SHP77 (cell line): ENCODE measurements at regions not wholly inside any gene's neighbourhood (a gene's known extent, or its start where the extent isn't known, plus 50 kb on each side); places are given as distances from the start of the nearest gene placed in this dataset.
"Not testable (repeated sequence)": the region's sequence is repeated elsewhere in the genome, so short reads cannot be mapped to it uniquely, and the experiment has no call there.

Experiments
- DNase-seq, 2 experiments: peaks; one replicate each; lab custom pipeline; 2025; lab: John Stamatoyannopoulos, UW

GRCh38 chr3:106457281-106458180 lies 588.7 kb upstream of the CBLB start:
- peak; percentile 54 to 76 for DNase-seq

GRCh38 chr3:106458952-106459351 lies 590.1 kb upstream of the CBLB start:
- no peak for DNase-seq

GRCh38 chr3:106466881-106467280 lies 598.1 kb upstream of the CBLB start:
- DNase-seq: no peak

- DNase-seq: no peak
Measured at GRCh38 chr3:106473576-106474475, 605.0 kb upstream of the CBLB start.

GRCh38 chr3:106482451-106482850 lies 613.6 kb upstream of the CBLB start:
- DNase-seq: no peak

DNA sequence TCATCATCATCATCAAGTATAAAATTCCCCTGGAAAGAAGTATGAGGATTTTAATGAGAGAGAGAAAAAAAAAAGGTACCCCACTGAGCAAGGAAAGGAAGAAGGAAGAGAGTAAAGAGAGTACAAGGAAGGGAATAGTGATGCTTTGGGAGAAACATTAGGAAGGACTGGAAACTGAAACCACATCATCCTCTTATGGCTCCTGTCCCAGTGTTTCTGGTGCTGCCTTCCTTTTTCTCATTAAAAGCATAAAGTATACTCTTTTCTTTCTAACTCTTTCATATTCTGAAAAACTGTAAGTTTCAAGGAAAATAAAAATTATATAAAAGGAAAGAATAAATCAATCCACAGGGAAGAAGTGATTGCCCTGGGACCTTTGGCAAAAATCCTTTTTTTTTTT lies 616.4 kb upstream of the CBLB start:
- DNase-seq: no peak

DNA sequence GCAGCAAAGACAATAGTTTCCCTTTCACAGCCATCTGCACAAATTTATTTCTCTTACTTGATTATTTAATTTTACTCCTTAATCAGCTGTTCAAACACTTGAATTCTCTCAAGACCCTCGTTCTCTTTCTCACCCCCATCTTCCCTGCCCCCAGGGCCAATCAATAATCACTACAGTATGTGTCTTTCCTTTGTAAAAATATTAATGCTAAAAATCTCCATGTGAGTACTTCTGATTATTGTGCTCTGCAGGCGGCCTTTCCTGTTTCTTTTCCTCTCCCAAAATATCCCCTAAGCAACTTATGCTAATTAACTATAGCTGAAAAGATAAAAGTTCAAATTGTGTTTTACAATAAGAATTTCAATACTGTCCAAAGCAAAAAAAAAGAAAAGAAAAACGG lies 617.0 kb upstream of the CBLB start:
- DNase-seq: no peak

DNA sequence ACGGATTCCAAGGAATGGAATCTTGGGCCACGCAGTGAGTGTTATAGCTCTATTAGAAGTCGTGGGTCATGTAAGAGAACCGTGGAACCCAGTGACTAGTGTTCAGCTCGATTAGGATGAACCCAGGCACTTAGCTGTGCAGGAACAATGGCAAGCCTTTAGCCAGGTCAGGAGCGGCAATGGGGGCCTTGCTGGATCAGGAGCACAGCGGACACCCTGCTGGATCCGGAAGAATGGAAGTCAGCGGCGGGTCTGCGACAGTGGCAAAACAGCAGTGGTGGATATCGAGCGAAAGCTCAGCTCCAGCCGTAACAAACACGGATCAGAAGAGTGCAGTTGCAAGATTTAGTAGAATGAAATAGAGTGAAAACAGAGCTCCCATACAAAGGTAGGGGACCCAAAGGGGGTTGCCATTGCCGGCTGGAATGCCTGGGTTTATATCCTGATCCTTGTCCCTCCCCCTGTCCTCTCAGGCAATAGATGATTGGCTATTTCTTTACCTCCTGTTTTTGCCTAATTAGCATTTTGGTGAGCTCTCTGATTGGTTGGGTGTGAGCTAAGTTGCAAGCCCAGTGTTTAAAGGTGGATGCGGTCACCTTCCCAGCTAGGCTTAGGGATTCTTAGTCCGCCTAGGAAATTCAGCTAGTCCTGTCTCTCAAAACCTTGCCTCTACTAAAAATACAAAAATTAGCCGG lies 618.3 kb upstream of the CBLB start:
- DNase-seq: not testable (repeated sequence)

GRCh38 chr3:106488331-106488730 lies 619.5 kb upstream of the CBLB start:
- DNase-seq: no peak

DNA sequence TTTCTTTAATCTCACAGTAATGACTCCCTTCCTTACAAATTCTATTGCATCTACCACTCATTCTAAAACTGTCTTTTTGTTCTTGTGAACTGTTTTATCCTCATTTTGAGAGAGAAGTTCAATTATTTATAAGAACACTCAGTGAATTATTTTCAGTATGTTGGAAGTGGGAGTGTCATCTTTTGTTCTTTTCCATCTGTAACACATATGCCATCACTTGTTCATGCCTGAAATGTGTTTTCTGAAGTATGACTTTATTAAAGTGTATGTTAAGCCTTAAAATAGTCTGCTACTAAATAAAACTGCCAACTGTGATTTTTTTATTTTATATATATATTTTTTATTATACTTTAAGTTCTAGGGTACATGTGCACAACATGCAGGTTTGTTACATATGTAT lies 623.0 kb upstream of the CBLB start:
- no peak for DNase-seq

DNA sequence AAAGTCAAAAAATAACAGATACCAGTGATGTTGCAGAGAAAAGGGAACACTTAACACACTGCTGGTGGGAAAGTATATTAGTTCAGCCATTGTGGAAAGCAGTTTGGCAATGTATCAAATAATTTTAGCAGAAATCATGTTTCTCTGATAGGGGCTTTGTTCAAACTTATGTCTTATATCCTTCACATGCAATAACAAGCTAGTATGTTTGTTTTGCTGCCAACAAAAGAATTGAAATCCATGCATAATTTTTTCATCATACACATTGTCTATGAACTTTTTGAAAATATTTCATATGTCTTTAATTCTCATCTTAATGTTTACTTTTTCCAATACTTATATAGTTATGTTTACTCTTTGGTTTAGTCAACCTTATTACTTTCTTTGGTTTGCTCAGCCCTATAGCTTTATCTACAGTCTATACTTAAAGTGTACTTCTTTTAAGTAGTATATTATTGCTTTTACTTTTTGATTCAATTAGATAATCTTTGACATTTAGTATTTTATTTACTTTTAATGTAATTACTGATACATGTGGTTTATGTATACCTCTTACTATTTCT lies 639.6 kb upstream of the CBLB start:
- DNase-seq: no peak

DNA sequence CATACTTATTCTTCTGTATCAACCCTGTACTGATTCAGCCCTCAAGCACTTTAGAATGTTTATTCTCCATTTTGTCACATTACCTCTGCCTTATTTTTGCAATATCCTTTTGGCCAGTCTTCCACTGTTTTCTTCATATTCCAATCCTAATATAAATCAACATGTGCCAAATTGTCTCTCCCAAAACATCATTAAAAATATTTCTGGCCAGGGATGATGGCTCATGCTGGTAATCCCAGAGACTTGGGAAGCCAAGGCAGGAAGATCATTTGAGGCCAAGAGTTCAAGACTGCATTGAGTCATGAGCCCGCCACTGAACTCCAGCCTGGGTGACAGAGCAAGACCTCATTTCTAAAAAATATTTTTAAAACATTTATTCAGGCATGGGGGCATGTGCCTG lies 641.4 kb upstream of the CBLB start:
- DNase-seq: no peak

DNA sequence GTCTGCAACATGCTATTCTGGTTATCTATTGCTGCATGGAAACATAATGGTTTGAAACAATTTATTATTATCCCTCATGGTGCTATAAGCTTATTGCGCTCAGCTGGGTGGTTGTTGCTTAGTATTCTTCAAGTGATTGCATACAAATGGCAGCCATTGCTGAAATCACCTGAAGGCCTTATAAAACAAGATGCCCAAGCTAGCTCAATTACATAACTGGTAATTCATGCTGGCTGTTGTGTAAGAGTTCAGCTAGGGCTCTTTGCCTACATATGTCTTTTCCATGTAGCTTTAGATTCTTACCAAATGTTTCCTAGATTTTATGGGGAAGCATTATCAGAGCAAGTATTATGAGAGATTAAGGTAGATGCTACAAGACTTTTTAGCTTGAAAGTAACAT lies 644.0 kb upstream of the CBLB start:
- DNase-seq: no peak

GRCh38 chr3:106514431-106514830 lies 645.6 kb upstream of the CBLB start:
- no peak for DNase-seq

- DNase-seq: no peak
Measured at GRCh38 chr3:106518516-106518915, 649.7 kb upstream of the CBLB start.

DNA sequence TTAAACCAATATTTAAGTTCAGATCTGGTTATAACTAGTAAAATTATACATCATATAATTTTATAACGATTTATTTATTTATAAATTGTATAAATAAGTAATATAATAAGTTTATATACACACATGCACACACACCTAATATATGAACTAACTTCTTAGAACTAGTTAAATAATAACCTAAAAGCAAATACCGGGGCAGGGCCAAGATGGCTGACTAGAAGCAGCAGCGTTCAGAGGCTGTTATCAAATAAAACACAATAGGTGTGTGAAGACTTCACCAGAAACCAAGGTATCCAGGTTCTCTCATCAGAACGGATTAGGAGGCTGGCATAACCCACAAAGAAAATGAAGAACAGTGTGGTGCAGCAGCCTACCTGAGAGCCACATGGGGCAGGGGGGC lies 653.6 kb upstream of the CBLB start:
- DNase-seq: no peak

- DNase-seq: no peak
Measured at GRCh38 chr3:106528932-106529331, 660.1 kb upstream of the CBLB start.

DNA sequence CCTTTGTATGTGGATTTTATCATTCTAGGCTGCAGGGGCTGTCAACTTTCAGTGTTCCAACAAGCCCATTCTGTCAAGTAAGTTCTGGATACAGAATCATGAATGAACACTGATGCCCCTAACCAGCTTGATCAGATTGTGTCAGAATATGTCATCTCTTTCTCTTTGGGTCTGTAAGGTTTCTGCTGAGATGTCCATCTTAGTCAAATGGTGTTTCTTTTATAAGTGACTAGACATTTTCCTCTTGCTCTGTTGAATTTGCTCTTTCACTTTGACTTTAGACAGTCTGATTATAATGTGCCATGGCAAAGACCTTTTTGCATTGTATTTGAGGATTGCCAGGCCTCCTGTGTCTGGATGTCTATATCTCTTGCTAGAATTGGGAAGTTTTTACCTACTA lies 660.9 kb upstream of the CBLB start:
- DNase-seq: no peak

DNA sequence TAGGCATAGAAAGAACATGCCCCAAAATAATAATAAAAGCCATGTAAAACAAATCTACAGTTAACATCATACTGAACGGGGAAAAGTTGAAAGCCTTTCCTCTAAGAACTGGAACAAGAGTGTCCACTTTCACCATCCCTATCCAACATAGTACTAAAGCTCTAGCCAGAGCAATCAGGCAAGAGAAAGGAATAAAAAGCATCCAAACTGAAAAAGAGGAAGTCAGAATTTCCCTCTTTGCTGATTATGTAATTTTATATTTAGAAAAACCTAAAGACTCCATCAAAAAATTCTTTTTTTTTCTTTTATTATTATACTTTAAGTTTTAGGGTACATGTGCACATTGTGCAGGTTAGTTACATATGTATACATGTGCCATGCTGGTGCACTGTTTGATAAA lies 661.6 kb upstream of the CBLB start:
- no peak for DNase-seq

- not testable (repeated sequence) for DNase-seq
Measured at GRCh38 chr3:106531771-106532329, 663.0 kb upstream of the CBLB start.

GRCh38 chr3:106533093-106533787 lies 664.4 kb upstream of the CBLB start:
- no peak for DNase-seq
